NB4 (cell line): ENCODE measurements at regions not wholly inside any gene's neighbourhood (a gene's known extent, or its start where the extent isn't known, plus 50 kb on each side); places are given as distances from the start of the nearest gene placed in this dataset.

Experiments
- CTCF ChIP-seq: IDR thresholded peaks from one replicate; pipeline ENCODE4 v1.5.1; 2012; ENCODE audit warnings: low read depth, low read length
- MAX ChIP-seq: IDR thresholded peaks from 2 replicates; pipeline ENCODE4 v1.6.1; 2011; ENCODE audit warnings: low read depth, low read length
- MYC ChIP-seq: IDR thresholded peaks from 2 replicates; pipeline ENCODE4 v1.6.1; 2011; ENCODE audit warnings: low read depth, low read length
- POLR2A ChIP-seq: IDR thresholded peaks from 2 replicates; pipeline ENCODE4 v1.6.1; 2011; ENCODE audit warnings: mild to moderate bottlenecking; ENCODE audit not compliant: insufficient read length; ENCODE audit errors: extremely low read depth

GRCh38 chr6:14616656-14617055 lies 499.1 kb downstream of the CD83 start:
- TF ChIP-seq CTCF (no peak), POLR2A (no peak), MAX (no peak), MYC (no peak)
